SU-DHL-6 (cell line): ENCODE measurements at regions not wholly inside any gene's neighbourhood (a gene's known extent, or its start where the extent isn't known, plus 50 kb on each side); places are given as distances from the start of the nearest gene placed in this dataset.

Source experiments
- CTCF ChIP-seq: fragments of 200-600 bp; sonication (generic); IDR thresholded peaks from one replicate; pipeline ENCODE4 v1.5.1; 2017; ENCODE audit warnings: antibody characterized with exemption, mild to moderate bottlenecking, low read length, moderate library complexity; ENCODE audit not compliant: insufficient read depth, poor library complexity, severe bottlenecking
- EZH2phosphoT487 ChIP-seq: fragments of 200-600 bp; sonication (generic), shearing (Covaris generic); conservative IDR thresholded peaks from 2 replicates; pipeline ENCODE4 v1.6.1; 2018; ENCODE audit warnings: mild to moderate bottlenecking, antibody characterized with exemption, low read length, moderate library complexity, mixed read lengths

DNA sequence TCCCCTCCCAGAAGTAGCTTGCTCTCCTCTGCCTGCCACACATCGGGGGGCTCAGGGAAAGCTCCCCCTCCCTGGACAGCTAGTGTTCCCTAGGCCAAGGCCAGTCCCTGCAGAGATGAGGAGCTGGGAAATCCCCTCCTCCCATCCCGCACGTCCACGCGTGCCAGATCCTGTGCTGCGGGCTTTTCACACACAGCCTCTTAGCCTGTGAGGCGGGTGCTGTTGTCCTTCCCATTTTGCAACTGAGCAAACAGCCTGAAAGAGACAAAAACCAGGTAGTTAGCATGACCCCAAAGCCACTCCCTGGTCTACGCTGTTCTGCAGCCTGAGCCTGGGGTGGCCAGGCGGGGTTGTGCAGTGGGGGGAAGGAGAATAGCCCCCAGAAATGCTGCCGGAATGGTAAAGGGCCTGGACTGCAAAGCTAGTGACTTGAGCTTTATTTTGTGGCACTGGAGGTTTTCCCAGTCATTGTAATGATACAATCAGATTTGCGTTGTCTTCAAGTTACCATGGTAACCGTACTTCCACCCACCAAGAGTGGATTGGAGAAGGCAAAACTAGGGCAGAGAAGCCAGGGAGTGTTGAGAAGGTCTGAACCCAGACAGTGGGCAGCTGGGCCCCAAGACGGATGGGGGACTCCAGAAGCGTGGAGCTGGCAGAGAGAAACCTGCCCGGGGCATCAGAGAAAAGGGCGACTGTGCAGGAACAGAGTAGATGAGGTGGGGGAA lies 98.6 kb upstream of the KCTD7 start:
- TF ChIP-seq CTCF (no peak), EZH2phosphoT487 (no peak)
